H1 (cell line): ENCODE measurements at regions not wholly inside any gene's neighbourhood (a gene's known extent, or its start where the extent isn't known, plus 50 kb on each side); places are given as distances from the start of the nearest gene placed in this dataset.

Experiments used
- BRCA1 ChIP-seq: IDR thresholded peaks from 2 replicates; pipeline ENCODE4 v1.6.1; 2012; ENCODE audit warnings: low read depth, low read length, improper control_type of control experiment
- CEBPB ChIP-seq: IDR thresholded peaks from 2 replicates; pipeline ENCODE4 v1.6.1; 2012; ENCODE audit warnings: low read depth, low read length
- HDAC2 ChIP-seq, 2 experiments: fragments of 300-600 bp in 1 of 2; sonication (generic) in 1 of 2; IDR thresholded peaks; 2 replicates each; pipeline ENCODE4 v1.6.1; 2011 to 2012; ENCODE audit warnings: low read depth in 2 of 2, low read length in 2 of 2, mild to moderate bottlenecking in 2 of 2, moderate library complexity in 2 of 2, borderline replicate concordance in 1 of 2, inconsistent platforms in 1 of 2
- KDM1A ChIP-seq: fragments of 200-600, 300-600 bp; sonication (generic); IDR thresholded peaks from 2 replicates; pipeline ENCODE4 v1.7.1; 2016; ENCODE audit warnings: mild to moderate bottlenecking, low read length, borderline replicate concordance
- POLR2A ChIP-seq, 2 experiments: IDR thresholded peaks; 1 replicate in 1 of 2; 2 replicates in 1 of 2; pipeline ENCODE4 v1.6.1; 2011; ENCODE audit warnings: low read depth in 2 of 2, low read length in 2 of 2, mild to moderate bottlenecking in 2 of 2; ENCODE audit errors: control extremely low read depth in 1 of 2
- TF ChIP-seq, protein P1 (sequence below), 3 experiments: IDR thresholded peaks; 1 replicate in 2 of 3; 2 replicates in 1 of 3; pipeline versions ENCODE4 v1.5.1 to v1.6.1; 2011; ENCODE audit warnings: low read length in 3 of 3, mild to moderate bottlenecking in 3 of 3, inconsistent platforms in 2 of 3, low read depth in 1 of 3, moderate library complexity in 1 of 3; ENCODE audit not compliant: insufficient read depth in 1 of 3; ENCODE audit errors: control extremely low read depth in 1 of 3

DNA sequence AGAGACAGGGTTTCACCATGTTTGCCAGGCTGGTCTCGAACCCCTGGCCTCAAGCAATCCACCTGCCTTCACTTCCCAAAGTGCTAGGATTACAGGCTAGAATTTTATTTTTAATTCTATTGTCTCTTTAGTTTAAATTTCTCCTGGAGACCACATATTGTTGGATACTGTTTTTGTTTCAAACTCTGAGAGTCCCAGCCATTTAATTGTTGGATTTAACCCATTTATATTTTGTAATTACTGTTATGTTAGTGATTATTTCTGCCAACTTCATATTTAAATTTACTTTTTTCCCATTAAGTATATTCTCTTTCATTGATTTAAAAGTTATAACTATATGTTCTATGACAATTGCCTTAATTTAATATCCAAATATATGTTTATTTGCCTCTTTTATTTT lies 185.6 kb downstream of the ZNF248 start:
- TF ChIP-seq KDM1A (no peak), POLR2A (IDR thresholded peaks at IDR 0.05; ENCODE audit: control extremely low read depth in 1 of 2, low read depth in 2 of 2, low read length in 2 of 2) (no peak), CEBPB (no peak), HDAC2 (IDR thresholded peaks at IDR 0.05; ENCODE audit: borderline replicate concordance in 1 of 2, low read depth in 2 of 2, low read length in 2 of 2) (no peak), BRCA1 (no peak)
- TF ChIP-seq, protein P1, sequence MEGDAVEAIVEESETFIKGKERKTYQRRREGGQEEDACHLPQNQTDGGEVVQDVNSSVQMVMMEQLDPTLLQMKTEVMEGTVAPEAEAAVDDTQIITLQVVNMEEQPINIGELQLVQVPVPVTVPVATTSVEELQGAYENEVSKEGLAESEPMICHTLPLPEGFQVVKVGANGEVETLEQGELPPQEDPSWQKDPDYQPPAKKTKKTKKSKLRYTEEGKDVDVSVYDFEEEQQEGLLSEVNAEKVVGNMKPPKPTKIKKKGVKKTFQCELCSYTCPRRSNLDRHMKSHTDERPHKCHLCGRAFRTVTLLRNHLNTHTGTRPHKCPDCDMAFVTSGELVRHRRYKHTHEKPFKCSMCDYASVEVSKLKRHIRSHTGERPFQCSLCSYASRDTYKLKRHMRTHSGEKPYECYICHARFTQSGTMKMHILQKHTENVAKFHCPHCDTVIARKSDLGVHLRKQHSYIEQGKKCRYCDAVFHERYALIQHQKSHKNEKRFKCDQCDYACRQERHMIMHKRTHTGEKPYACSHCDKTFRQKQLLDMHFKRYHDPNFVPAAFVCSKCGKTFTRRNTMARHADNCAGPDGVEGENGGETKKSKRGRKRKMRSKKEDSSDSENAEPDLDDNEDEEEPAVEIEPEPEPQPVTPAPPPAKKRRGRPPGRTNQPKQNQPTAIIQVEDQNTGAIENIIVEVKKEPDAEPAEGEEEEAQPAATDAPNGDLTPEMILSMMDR (IDR thresholded peaks at IDR 0.05; ENCODE audit: control extremely low read depth in 1 of 3, insufficient read depth in 1 of 3, low read depth in 1 of 3, low read length in 3 of 3) = no peak
